Large intestine (tissue), 3 donors: ENCODE measurements at regions not wholly inside any gene's neighbourhood (a gene's known extent, or its start where the extent isn't known, plus 50 kb on each side); places are given as distances from the start of the nearest gene placed in this dataset.

Experiments
- DNase-seq, 2 donors: peaks; one replicate each; pipeline versions ENCODE4 v3.0.0 to v3.0.0-alpha.2; 2013
- H3K27ac ChIP-seq: one replicate; pipeline ENCODE4 v1.5.1; 2013; ENCODE audit warnings: low read length
- H3K27me3 ChIP-seq: 2 replicates; pipeline ENCODE4 v1.6.1; 2013; ENCODE audit warnings: low read length; ENCODE audit not compliant: control insufficient read depth, insufficient read depth
- H3K36me3 ChIP-seq: 2 replicates; pipeline ENCODE4 v1.6.1; 2013; ENCODE audit warnings: low read length; ENCODE audit not compliant: control insufficient read depth, insufficient read depth
- H3K4me1 ChIP-seq: one replicate; pipeline ENCODE4 v1.6.1; 2013; ENCODE audit warnings: low read length; ENCODE audit not compliant: control insufficient read depth, insufficient read depth
- H3K4me3 ChIP-seq: one replicate; pipeline ENCODE4 v1.5.1; 2013; ENCODE audit warnings: low read length
- H3K9me3 ChIP-seq: one replicate; pipeline ENCODE4 v1.6.1; 2013; ENCODE audit warnings: mild to moderate bottlenecking, low read depth, low read length, moderate library complexity; ENCODE audit not compliant: control insufficient read depth
- WGBS: methylation state at CpG from one replicate; pipeline ENCODE4 v1.1.5; 2013; ENCODE audit warnings: low lambda C conversion rate; ENCODE audit not compliant: insufficient coverage; 5-methylcytosine and 5-hydroxymethylcytosine counted together

GRCh38 chr3:147661916-147662315 lies 252.8 kb downstream of the ZIC1 start:
- WGBS: 25% methylated on average over 2 of the region's 3 CpGs
- H3K4me1 ChIP-seq: no peaks in the 10 kb centered on the region
- H3K4me3 ChIP-seq: no peak overlapping the region
- no peak overlapping the region for H3K27ac ChIP-seq
- no peaks in the 10 kb centered on the region for H3K9me3 ChIP-seq
- no peak for DNase-seq
- no peaks in the 10 kb centered on the region for H3K27me3 ChIP-seq
- no peaks in the 10 kb centered on the region for H3K36me3 ChIP-seq

- H3K36me3 ChIP-seq: no peaks in the 10 kb centered on the region
- no peaks in the 10 kb centered on the region for H3K9me3 ChIP-seq
- H3K27me3 ChIP-seq: no peaks in the 10 kb centered on the region
- no peaks in the 10 kb centered on the region for H3K4me1 ChIP-seq
- no peak overlapping the region for H3K4me3 ChIP-seq
- DNase-seq: no peak
- WGBS: 83% methylated on average over 1 of the region's 1 CpG
- no peak overlapping the region for H3K27ac ChIP-seq
Observed at GRCh38 chr3:147662705-147663104, 253.5 kb downstream of the ZIC1 start.

DNA sequence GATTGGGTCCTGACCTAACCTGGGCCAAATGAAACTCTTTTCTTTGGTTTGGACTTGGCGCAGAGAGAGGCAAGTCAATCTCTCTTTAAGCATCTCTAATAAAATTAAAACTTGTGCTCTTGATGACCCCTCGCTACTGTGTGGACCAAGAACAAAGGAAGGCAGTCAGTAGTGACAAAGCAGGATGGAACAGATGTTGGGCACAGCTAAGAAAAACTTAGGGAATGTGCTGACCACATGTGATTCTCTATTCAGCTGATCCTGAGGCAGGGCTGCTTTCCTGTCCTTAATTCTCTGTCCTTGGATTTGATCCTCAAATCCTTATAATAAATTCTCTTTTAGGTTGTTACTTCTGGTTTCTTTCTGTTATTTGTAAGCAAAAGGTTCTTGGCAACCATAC lies 259.9 kb downstream of the ZIC1 start:
- H3K9me3 ChIP-seq: no peaks in the 10 kb centered on the region
- no peaks in the 10 kb centered on the region for H3K4me1 ChIP-seq
- no peak overlapping the region for H3K27ac ChIP-seq
- no peak overlapping the region for H3K4me3 ChIP-seq
- WGBS: no CpG with 5 or more reads among the region's 2 CpGs
- DNase-seq: no peak
- H3K36me3 ChIP-seq: no peaks in the 10 kb centered on the region
- H3K27me3 ChIP-seq: no peaks in the 10 kb centered on the region

- Histone ChIP-seq H3K4me3 (no peak overlapping the region), H3K9me3 (no peaks in the 10 kb centered on the region), H3K27ac (no peak overlapping the region), H3K4me1 (no peaks in the 10 kb centered on the region), H3K27me3 (no peaks in the 10 kb centered on the region), H3K36me3 (no peaks in the 10 kb centered on the region)
- no peak for DNase-seq
Observed at GRCh38 chr3:147672035-147672434, 262.9 kb downstream of the ZIC1 start.

- Histone ChIP-seq H3K4me1 (no peaks in the 10 kb centered on the region), H3K27me3 (no peaks in the 10 kb centered on the region), H3K36me3 (no peaks in the 10 kb centered on the region), H3K4me3 (no peak overlapping the region), H3K9me3 (no peaks in the 10 kb centered on the region), H3K27ac (no peak overlapping the region)
- DNase-seq: no peak
- 67% methylated on average over 1 of the region's 2 CpGs for WGBS
Observed at GRCh38 chr3:147672436-147672835, 263.3 kb downstream of the ZIC1 start.

GRCh38 chr3:147675761-147676160 lies 266.6 kb downstream of the ZIC1 start:
- no peak overlapping the region for H3K4me3 ChIP-seq
- H3K27ac ChIP-seq: no peak overlapping the region
- H3K36me3 ChIP-seq: no peaks in the 10 kb centered on the region
- no peaks in the 10 kb centered on the region for H3K27me3 ChIP-seq
- no peaks in the 10 kb centered on the region for H3K4me1 ChIP-seq
- H3K9me3 ChIP-seq: no peaks in the 10 kb centered on the region
- WGBS: 100% methylated on average over 2 of the region's 2 CpGs
- no peak for DNase-seq

DNA sequence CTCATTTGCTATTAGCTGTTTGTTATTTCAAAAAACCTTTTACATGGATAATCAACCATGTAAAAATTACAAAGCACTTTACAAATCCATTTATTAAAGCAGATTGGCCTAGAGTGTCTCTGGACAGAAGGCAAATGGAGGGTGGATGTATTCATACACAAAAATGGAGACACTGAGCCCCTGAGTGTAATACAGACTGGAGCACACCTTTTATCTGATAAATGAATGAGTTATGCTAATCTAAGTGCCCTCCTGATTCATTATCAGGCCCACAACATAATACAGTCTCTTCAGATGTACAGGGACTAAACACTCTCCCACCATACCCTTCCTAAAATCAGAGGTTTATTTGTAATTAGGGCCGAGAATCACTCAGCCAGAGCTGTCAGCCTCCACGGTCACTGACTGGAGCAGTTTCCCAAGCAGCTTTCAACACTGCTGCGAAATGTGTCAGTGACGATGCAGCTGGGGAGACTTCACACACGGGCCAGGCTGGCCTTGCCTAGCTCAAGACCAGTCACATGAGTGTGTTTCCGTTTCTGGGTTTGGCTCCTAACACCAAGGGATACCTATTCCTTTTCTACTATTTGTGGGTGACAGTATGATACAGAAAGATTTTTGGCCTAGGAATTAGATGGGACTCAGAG lies 271.8 kb downstream of the ZIC1 start:
- Histone ChIP-seq H3K4me3 (no peak overlapping the region), H3K27ac (no peak overlapping the region), H3K4me1 (no peaks in the 10 kb centered on the region), H3K9me3 (no peaks in the 10 kb centered on the region), H3K36me3 (no peaks in the 10 kb centered on the region), H3K27me3 (no peaks in the 10 kb centered on the region)
- no peak for DNase-seq
- no CpG with 5 or more reads among the region's 6 CpGs for WGBS

DNA sequence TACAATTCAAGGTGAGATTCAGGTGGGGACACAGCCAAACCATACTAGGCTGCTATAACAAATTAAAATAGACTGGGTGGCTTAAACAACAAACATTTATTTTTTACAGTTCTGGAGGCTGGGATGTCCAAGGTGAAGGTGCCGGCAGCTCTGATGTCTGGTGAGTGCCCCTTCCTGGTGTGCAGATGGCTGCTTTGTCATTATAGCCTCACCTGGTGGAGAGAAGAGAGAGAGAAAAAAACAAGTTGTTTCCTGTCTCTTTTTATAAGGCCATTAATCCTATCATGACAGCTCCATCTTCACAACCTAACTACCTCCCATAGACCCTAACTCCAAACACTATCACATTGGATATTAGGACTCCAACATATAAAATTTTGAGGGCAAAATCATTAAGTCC lies 279.7 kb downstream of the ZIC1 start:
- WGBS: no CpG with 5 or more reads among the region's 1 CpG
- no peaks in the 10 kb centered on the region for H3K27me3 ChIP-seq
- no peaks in the 10 kb centered on the region for H3K36me3 ChIP-seq
- H3K4me3 ChIP-seq: no peak overlapping the region
- no peak for DNase-seq
- no peak overlapping the region for H3K27ac ChIP-seq
- H3K4me1 ChIP-seq: no peaks in the 10 kb centered on the region
- H3K9me3 ChIP-seq: no peaks in the 10 kb centered on the region

DNA sequence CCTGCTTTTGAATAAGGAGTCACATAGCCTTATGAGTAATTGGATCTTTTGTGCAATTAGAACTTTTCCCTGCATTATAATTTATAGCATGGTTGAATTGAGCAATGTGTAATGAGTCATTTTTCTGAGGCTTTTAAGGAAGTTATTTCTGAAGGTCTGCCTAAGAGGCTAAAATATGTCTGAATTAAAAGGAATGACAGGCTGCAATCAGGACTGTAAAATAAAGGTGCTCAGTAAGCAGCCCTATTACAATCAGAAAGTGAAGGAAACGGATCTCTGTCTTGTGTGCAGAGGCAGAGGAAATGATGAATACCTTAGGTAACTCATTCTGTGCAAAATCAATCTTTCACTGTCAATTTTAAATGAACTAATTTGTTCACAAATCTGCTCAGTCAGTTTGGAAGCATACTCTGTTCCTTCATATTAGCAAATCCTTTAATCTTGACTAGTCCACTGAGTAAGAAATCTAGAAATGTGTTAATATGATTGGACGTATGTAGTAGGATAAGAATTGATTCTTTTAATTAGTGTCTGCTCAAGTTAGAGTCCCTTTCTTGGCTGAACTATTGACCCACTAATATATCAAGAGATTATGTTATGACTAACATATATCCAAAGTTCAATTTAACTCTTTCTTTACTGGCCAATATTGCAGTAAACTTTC lies 290.1 kb downstream of the ZIC1 start:
- Histone ChIP-seq H3K27me3 (no peaks in the 10 kb centered on the region), H3K4me3 (no peak overlapping the region), H3K27ac (no peak overlapping the region), H3K9me3 (no peaks in the 10 kb centered on the region), H3K36me3 (no peaks in the 10 kb centered on the region), H3K4me1 (no peaks in the 10 kb centered on the region)
- no peak for DNase-seq
- no CpG with 5 or more reads among the region's 2 CpGs for WGBS

DNA sequence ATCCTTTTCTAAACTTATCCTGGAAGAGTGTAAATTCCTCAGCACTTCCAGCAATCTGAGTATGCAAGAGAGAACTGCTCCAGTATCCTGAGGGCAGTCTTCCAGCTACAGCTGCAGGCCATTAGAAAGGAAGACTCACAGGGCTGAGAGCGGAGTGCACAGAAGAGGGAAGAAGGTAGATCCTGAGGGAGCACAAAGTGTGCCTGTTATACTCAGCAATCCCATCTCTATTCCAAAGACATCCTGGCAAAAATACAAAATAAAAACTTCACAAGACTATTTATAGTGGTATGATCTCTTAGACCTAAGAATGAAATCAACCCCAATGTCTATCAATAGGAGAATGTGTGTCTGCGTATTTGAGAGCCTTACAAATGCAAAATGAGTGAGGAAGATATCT lies 292.0 kb downstream of the ZIC1 start:
- 100% methylated on average over 1 of the region's 2 CpGs for WGBS
- no peak overlapping the region for H3K4me3 ChIP-seq
- no peak overlapping the region for H3K27ac ChIP-seq
- H3K27me3 ChIP-seq: no peaks in the 10 kb centered on the region
- H3K4me1 ChIP-seq: no peaks in the 10 kb centered on the region
- no peaks in the 10 kb centered on the region for H3K36me3 ChIP-seq
- no peak for DNase-seq
- no peaks in the 10 kb centered on the region for H3K9me3 ChIP-seq

DNA sequence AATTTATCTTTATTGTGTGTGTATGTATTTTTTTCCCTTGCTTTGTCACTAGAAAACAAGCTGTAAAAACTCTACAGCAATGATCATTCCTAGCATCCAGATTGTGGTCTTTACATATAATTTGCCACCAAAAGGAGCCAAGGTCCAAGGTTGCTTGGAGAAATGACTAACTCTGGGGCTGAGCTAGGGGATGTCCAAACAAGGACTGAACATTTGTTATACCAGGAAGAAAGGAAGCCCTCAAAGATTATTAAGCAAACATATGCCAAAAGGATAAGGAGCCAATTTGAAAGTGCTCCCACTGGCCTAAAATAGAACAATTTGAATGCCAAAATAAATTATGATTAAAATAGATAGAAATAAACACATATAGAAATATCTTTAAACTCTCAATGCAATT lies 293.3 kb downstream of the ZIC1 start:
- H3K36me3 ChIP-seq: no peaks in the 10 kb centered on the region
- no peak overlapping the region for H3K27ac ChIP-seq
- no peak overlapping the region for H3K4me3 ChIP-seq
- no peaks in the 10 kb centered on the region for H3K4me1 ChIP-seq
- H3K9me3 ChIP-seq: no peaks in the 10 kb centered on the region
- DNase-seq: no peak
- no peaks in the 10 kb centered on the region for H3K27me3 ChIP-seq
